ENCODE measurements at regions not wholly inside any gene's neighbourhood (a gene's known extent, or its start where the extent isn't known, plus 50 kb on each side); places are given as distances from the start of the nearest gene placed in this dataset.

GRCh38 chr6:21816231-21816630 is 222.7 kb downstream of the SOX4 start:
- no peak for DNase-seq (ENCODE audit: low read depth)

GRCh38 chr6:21820442-21820841 is 226.9 kb downstream of the SOX4 start:
- DNase-seq (ENCODE audit: low read depth): no peak

GRCh38 chr6:21823371-21823770 is 229.8 kb downstream of the SOX4 start:
- DNase-seq (ENCODE audit: low read depth): no peak

- no peak for DNase-seq (ENCODE audit: low read depth)
Observed at GRCh38 chr6:21824431-21825177, 231.1 kb downstream of the SOX4 start.

GRCh38 chr6:21826023-21826422 is 232.5 kb downstream of the SOX4 start:
- no peak for DNase-seq (ENCODE audit: low read depth)

- no peak for DNase-seq (ENCODE audit: low read depth)
Observed at GRCh38 chr6:21826904-21827303, 233.4 kb downstream of the SOX4 start.

- no peak for DNase-seq (ENCODE audit: low read depth)
Observed at GRCh38 chr6:21827425-21828202, 234.1 kb downstream of the SOX4 start.

GRCh38 chr6:21828704-21829103 is 235.2 kb downstream of the SOX4 start:
- DNase-seq (ENCODE audit: low read depth): no peak

GRCh38 chr6:21829126-21829525 is 235.6 kb downstream of the SOX4 start:
- no peak for DNase-seq (ENCODE audit: low read depth)

- no peak for DNase-seq (ENCODE audit: low read depth)
Observed at GRCh38 chr6:21831521-21832291, 238.2 kb downstream of the SOX4 start.

GRCh38 chr6:21836277-21836676 is 242.7 kb downstream of the SOX4 start:
- DNase-seq (ENCODE audit: low read depth): no peak

- no peak for DNase-seq (ENCODE audit: low read depth)
Observed at GRCh38 chr6:21836772-21837425, 243.3 kb downstream of the SOX4 start.

GRCh38 chr6:21840428-21840827 is 246.9 kb downstream of the SOX4 start:
- DNase-seq (ENCODE audit: low read depth): no peak

- no peak for DNase-seq (ENCODE audit: low read depth)
Observed at GRCh38 chr6:21842875-21843645, 249.5 kb downstream of the SOX4 start.

GRCh38 chr6:21844120-21844917 is 250.8 kb downstream of the SOX4 start:
- no peak for DNase-seq (ENCODE audit: low read depth)

GRCh38 chr6:21845018-21845417 is 251.5 kb downstream of the SOX4 start:
- no peak for DNase-seq (ENCODE audit: low read depth)

GRCh38 chr6:21845439-21846140 is 252.0 kb downstream of the SOX4 start:
- DNase-seq (ENCODE audit: low read depth): no peak

GRCh38 chr6:21846541-21847451 is 253.2 kb downstream of the SOX4 start:
- no peak for DNase-seq (ENCODE audit: low read depth)

Measured in HS-27A (cell line).